CD4-positive, alpha-beta T cell (primary cell): ENCODE measurements at regions not wholly inside any gene's neighbourhood (a gene's known extent, or its start where the extent isn't known, plus 50 kb on each side); places are given as distances from the start of the nearest gene placed in this dataset.
"Not testable (repeated sequence)": the region's sequence is repeated elsewhere in the genome, so short reads cannot be mapped to it uniquely, and the experiment has no call there.

Source experiments
- ATAC-seq: fragments of 200-7000 bp; cut with Tn5 transposase; one replicate; pipeline ENCODE4 v1.10.0; 2022; ENCODE audit warnings: mild to moderate bottlenecking; ENCODE audit not compliant: poor library complexity
- CTCF ChIA-PET: fragments of 350-600 bp; sonication (Branson Sonifier 250); formaldehyde crosslinking; loops from one replicate; lab custom pipeline; 2021; ENCODE audit warnings: antibody characterized with exemption, inconsistent platforms; lab: Charles Lee
- POLR2A ChIA-PET: fragments of 350-600 bp; sonication (Branson Sonifier 250); formaldehyde crosslinking; loops from one replicate; lab custom pipeline; 2021; ENCODE audit warnings: antibody characterized with exemption, inconsistent platforms; lab: Charles Lee
- DNase-seq, 14 experiments: peaks; one replicate each; pipeline ENCODE4 v3.0.0-alpha.2; 2013 to 2020; ENCODE audit warnings: mixed read lengths in 2 of 14
- H3K27ac ChIP-seq, 2 donors: one replicate each; pipeline versions ENCODE4 v1.5.1 to v1.7.0; 2013; ENCODE audit warnings: low read length in 2 of 2, low read depth in 1 of 2, mild to moderate bottlenecking in 1 of 2
- H3K27me3 ChIP-seq, 2 experiments: 1 replicate in 1 of 2; 2 replicates in 1 of 2; pipeline versions ENCODE4 v1.6.1 to v1.7.0; 2013; ENCODE audit warnings: low read length in 2 of 2, control low read depth in 1 of 2, mild to moderate bottlenecking in 1 of 2, moderate library complexity in 1 of 2; ENCODE audit not compliant: insufficient read depth in 2 of 2, control insufficient read depth in 1 of 2
- H3K36me3 ChIP-seq: one replicate; pipeline ENCODE4 v1.6.1; 2013; ENCODE audit warnings: low read length, control low read depth; ENCODE audit not compliant: insufficient read depth
- H3K4me1 ChIP-seq: one replicate; pipeline ENCODE4 v1.6.1; 2013; ENCODE audit warnings: low read length, control low read depth; ENCODE audit not compliant: insufficient read depth
- H3K4me3 ChIP-seq: one replicate; pipeline ENCODE4 v1.5.1; 2013; ENCODE audit warnings: mild to moderate bottlenecking, low read length, moderate library complexity
- H3K9me3 ChIP-seq, 2 experiments: 1 replicate in 1 of 2; 2 replicates in 1 of 2; pipeline versions ENCODE4 v1.6.1 to v1.7.0; 2013; ENCODE audit warnings: low read length in 2 of 2, mild to moderate bottlenecking in 2 of 2, control low read depth in 1 of 2, moderate library complexity in 1 of 2; ENCODE audit not compliant: control insufficient read depth in 1 of 2, insufficient read depth in 1 of 2
- H3K27ac Mint-ChIP-seq: one replicate; pipeline ENCODE4 v1.8.0; 2020; ENCODE audit warnings: mixed read lengths
- H3K27me3 Mint-ChIP-seq: one replicate; pipeline ENCODE4 v1.8.0; 2021; ENCODE audit warnings: mixed read lengths
- H3K36me3 Mint-ChIP-seq: one replicate; pipeline ENCODE4 v1.8.0; 2021; ENCODE audit warnings: low read depth, mixed read lengths
- H3K4me1 Mint-ChIP-seq: one replicate; pipeline ENCODE4 v1.8.0; 2021; ENCODE audit warnings: low read depth, mixed read lengths
- H3K4me3 Mint-ChIP-seq: one replicate; pipeline ENCODE4 v1.8.0; 2020; ENCODE audit warnings: mild to moderate bottlenecking, mixed read lengths
- H3K9me3 Mint-ChIP-seq: one replicate; pipeline ENCODE4 v1.8.0; 2020; ENCODE audit warnings: mixed read lengths
- intact Hi-C, 2 experiments: fragments of 100-400 bp; cut with DNase I in 1 of 2; cut with micrococcal nuclease in 1 of 2; formaldehyde crosslinking; loops; one replicate each; pipeline versions ENCODE4 v1.15.1 to v1.9.0; 2023 to 2025; cut with DNase I, micrococcal nuclease
- TF ChIP-seq, protein P1 (sequence below): fragments of 200-600 bp; IDR thresholded peaks from one replicate; pipeline ENCODE4 v1.8.0; 2022; ENCODE audit warnings: antibody characterized with exemption, mild to moderate bottlenecking

DNA sequence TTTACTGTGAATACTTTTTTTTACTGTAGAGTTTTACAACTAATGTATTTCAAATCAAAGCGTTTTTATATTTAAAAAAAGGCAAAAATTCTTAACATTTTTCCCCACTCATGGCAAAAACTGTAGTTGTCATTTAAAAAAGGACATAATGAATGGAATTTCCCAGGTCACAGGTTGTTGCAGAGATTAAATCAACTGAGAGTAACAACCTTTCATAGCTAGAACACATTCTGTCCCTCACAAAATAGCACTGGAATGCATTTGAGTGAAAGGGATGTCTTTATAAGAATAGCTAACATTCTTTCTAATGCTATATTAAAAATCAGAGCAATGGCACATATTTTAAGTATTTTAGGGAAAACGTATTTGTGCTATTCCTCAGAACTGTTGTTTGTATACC lies 1393.3 kb upstream of the ATXN8OS start:
- intact Hi-C loops: no loop called here
- H3K4me3 ChIP-seq: no peak overlapping the region
- H3K27me3 ChIP-seq: no peaks in the 10 kb centered on the region
- H3K36me3 Mint-ChIP-seq: no peaks in the 10 kb centered on the region
- H3K9me3 Mint-ChIP-seq: peaks cover 9% of the 10 kb centered on the region
- DNase-seq: no peak
- H3K27ac Mint-ChIP-seq: no peak overlapping the region
- no peak for ATAC-seq
- H3K27me3 Mint-ChIP-seq: no peaks in the 10 kb centered on the region
- ChIA-PET CTCF (no interaction called here), POLR2A (no interaction called here)
- no peaks in the 10 kb centered on the region for H3K4me1 ChIP-seq
- no peak overlapping the region for H3K27ac ChIP-seq
- no peak overlapping the region for H3K4me3 Mint-ChIP-seq
- no peaks in the 10 kb centered on the region for H3K36me3 ChIP-seq
- TF ChIP-seq, protein P1, sequence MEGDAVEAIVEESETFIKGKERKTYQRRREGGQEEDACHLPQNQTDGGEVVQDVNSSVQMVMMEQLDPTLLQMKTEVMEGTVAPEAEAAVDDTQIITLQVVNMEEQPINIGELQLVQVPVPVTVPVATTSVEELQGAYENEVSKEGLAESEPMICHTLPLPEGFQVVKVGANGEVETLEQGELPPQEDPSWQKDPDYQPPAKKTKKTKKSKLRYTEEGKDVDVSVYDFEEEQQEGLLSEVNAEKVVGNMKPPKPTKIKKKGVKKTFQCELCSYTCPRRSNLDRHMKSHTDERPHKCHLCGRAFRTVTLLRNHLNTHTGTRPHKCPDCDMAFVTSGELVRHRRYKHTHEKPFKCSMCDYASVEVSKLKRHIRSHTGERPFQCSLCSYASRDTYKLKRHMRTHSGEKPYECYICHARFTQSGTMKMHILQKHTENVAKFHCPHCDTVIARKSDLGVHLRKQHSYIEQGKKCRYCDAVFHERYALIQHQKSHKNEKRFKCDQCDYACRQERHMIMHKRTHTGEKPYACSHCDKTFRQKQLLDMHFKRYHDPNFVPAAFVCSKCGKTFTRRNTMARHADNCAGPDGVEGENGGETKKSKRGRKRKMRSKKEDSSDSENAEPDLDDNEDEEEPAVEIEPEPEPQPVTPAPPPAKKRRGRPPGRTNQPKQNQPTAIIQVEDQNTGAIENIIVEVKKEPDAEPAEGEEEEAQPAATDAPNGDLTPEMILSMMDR: no peak
- no peaks in the 10 kb centered on the region for H3K4me1 Mint-ChIP-seq
- H3K9me3 ChIP-seq: peaks cover 0 to 6% of the 10 kb centered on the region in 2 experiments

DNA sequence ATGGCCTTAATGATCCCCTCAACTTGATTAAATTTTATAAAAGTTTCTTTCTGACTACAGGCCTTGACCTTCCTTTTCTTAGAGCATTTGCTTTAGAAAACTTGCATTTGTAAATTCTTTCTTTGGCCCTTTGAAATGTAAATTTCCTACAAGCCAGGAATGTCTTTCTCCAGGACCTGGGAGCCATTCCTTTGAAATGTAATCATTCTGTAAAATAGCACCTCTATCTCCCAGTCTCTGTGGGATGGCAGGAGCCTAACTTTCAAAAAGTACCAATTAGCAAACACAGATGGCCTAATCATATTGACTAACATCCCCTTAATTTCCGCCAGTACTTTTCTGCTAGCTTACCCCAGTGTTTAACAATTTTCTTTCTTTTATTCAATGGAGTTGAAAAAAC lies 1394.2 kb upstream of the ATXN8OS start:
- H3K4me3 ChIP-seq: no peak overlapping the region
- intact Hi-C loops: no loop called here
- Mint-ChIP-seq H3K27ac (no peak overlapping the region), H3K4me3 (no peak overlapping the region), H3K4me1 (no peaks in the 10 kb centered on the region), H3K9me3 (peaks cover 13% of the 10 kb centered on the region), H3K27me3 (no peaks in the 10 kb centered on the region), H3K36me3 (no peaks in the 10 kb centered on the region)
- no peak for ATAC-seq
- no peak for DNase-seq
- ChIA-PET CTCF (no interaction called here), POLR2A (no interaction called here)
- peaks cover 0 to 8% of the 10 kb centered on the region in 2 experiments for H3K9me3 ChIP-seq
- no peaks in the 10 kb centered on the region for H3K4me1 ChIP-seq
- no peak overlapping the region for H3K27ac ChIP-seq
- no peaks in the 10 kb centered on the region for H3K27me3 ChIP-seq
- no peaks in the 10 kb centered on the region for H3K36me3 ChIP-seq
- TF ChIP-seq, protein P1: no peak

DNA sequence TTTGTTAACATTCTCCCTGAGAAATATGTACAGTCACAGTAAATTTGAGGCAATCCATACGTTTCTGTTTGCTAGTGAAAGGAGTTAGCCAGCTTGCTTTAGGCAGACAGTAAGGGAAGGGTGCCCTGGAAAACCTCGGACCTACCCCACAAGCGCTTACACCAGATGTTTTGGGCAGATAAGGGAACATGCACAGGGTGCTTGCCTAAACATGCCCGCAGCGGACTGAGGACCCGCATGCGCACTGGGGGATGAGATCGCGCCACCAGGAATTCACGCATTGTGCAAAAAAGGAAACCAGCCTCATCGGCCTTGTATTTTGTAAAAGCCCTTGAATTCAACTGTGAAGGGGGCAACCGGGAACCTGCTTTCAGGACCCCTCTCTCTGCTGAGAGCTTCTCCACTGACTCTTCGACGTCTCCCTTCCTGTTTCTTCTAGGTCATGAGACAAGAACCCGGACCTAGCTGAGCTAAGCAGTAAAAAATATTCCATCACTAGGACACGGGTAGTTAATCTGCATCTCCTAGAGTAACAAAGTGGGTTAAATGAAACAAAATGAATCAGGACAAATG lies 1399.2 kb upstream of the ATXN8OS start:
- Mint-ChIP-seq H3K27me3 (no peaks in the 10 kb centered on the region), H3K27ac (no peak overlapping the region), H3K4me3 (no peak overlapping the region), H3K4me1 (no peaks in the 10 kb centered on the region), H3K9me3 (peaks cover 19% of the 10 kb centered on the region), H3K36me3 (no peaks in the 10 kb centered on the region)
- DNase-seq (peak in 1 of 14 experiments; percentile 3), ATAC-seq (no peak)
- Histone ChIP-seq H3K4me1 (no peaks in the 10 kb centered on the region), H3K27ac (no peak overlapping the region), H3K27me3 (no peaks in the 10 kb centered on the region), H3K4me3 (no peak overlapping the region), H3K9me3 (peaks cover 0 to 11% of the 10 kb centered on the region in 2 experiments), H3K36me3 (no peaks in the 10 kb centered on the region)
- CTCF ChIA-PET: no interaction called here
- intact Hi-C loops: no loop called here
- TF ChIP-seq, protein P1: no peak
- POLR2A ChIA-PET: no interaction called here

DNA sequence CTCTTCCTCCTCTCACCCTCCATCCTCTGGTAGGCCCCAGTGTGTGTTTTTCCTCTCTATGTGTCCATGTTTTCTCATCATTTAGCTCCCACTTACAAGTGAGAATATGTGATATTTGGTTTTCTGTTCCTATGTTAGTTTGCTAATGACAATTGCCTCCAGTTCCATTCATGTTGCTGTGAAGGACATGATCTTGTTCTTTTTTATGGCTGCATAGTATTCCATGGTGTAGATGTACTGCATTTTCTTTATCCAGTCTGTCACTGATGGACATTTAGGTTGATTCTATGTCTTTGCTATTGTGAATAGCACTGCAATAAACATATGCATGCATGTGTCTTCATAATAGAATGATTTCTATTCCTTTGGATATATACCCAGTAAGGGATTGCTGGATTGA lies 1401.6 kb upstream of the ATXN8OS start:
- H3K36me3 ChIP-seq, H3K4me1 Mint-ChIP-seq, H3K27me3 Mint-ChIP-seq, intact Hi-C loops, H3K4me1 ChIP-seq, DNase-seq, H3K27me3 ChIP-seq, POLR2A ChIA-PET, CTCF ChIA-PET, H3K27ac ChIP-seq, H3K36me3 Mint-ChIP-seq, H3K27ac Mint-ChIP-seq, ATAC-seq, H3K4me3 Mint-ChIP-seq, H3K9me3 ChIP-seq, H3K4me3 ChIP-seq: not testable (repeated sequence)
- H3K9me3 Mint-ChIP-seq: peaks cover 16% of the 10 kb centered on the region
